GM20000 (cell line): ENCODE measurements at regions not wholly inside any gene's neighbourhood (a gene's known extent, or its start where the extent isn't known, plus 50 kb on each side); places are given as distances from the start of the nearest gene placed in this dataset.

Experiments
- DNase-seq: peaks from one replicate; pipeline ENCODE4 v3.0.0; 2012; ENCODE audit warnings: low spot score
- TF ChIP-seq, protein P1 (sequence below): IDR thresholded peaks from 2 replicates; pipeline ENCODE4 v1.5.1; 2012; ENCODE audit warnings: mild to moderate bottlenecking, control low read depth; ENCODE audit errors: extremely low read depth, missing control alignments

DNA sequence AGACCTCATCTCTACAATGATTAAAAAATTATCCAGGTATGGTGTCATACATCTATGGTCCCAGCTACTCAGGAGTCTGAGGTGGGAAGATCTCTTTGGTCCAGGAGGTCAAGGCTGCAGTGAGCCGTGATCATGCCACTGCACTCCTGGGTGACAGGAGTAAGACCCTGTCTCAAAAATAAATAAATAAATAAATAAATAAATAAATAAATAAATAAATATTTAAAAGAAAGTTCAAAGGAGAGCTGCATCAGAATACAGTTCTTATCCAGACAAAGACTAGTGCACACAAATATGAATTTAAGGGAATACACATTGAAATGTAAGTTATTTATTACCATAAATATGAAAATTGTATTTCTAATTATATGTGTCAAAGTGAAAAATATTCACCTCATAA lies 624.9 kb downstream of the SLITRK6 start:
- DNase-seq, result no peak
- TF ChIP-seq, protein P1, sequence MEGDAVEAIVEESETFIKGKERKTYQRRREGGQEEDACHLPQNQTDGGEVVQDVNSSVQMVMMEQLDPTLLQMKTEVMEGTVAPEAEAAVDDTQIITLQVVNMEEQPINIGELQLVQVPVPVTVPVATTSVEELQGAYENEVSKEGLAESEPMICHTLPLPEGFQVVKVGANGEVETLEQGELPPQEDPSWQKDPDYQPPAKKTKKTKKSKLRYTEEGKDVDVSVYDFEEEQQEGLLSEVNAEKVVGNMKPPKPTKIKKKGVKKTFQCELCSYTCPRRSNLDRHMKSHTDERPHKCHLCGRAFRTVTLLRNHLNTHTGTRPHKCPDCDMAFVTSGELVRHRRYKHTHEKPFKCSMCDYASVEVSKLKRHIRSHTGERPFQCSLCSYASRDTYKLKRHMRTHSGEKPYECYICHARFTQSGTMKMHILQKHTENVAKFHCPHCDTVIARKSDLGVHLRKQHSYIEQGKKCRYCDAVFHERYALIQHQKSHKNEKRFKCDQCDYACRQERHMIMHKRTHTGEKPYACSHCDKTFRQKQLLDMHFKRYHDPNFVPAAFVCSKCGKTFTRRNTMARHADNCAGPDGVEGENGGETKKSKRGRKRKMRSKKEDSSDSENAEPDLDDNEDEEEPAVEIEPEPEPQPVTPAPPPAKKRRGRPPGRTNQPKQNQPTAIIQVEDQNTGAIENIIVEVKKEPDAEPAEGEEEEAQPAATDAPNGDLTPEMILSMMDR, result no peak

DNA sequence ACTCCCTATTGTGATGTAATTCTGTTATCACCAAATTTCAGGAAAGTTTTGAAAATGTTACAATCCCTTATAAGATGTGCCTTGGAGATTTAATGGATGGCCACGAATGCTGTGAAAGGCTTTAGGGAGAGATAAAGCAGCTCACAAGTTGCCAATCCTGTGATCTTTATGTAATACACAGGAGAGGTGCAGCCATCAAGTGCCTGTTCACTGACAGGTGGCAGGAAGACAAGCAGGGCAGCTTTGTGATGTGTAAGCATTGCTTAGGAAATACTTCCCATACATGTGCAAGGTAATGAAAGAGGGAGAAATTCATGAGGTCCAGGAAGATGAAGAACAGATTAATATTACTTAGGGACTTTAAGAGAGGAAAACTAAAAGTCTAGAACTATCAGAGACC lies 628.8 kb downstream of the SLITRK6 start:
- DNase-seq, result no peak

DNA sequence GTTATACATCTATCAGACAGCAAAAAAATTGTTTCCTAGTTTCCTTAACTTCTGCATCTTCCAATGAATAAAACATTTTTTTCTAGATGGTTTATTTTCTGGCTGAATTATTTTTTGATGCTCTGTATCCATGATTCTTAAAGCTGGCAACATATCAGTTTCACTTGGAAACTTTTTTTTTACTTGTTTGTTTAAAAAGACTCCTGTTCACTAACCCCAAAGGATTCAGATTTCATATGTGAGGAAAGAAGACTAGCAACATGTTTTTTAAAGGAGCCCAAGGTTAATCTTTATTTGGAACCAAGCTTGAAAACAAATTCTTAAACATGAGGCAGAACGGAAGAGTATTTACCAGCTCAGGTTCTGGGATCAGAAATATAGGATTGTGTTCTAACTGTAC lies 632.3 kb downstream of the SLITRK6 start:
- no peak for DNase-seq
- TF ChIP-seq, protein P1, result no peak

More for the DNA sequence above, 628.8 kb downstream of the SLITRK6 start:
- TF ChIP-seq, protein P1, result no peak

DNA sequence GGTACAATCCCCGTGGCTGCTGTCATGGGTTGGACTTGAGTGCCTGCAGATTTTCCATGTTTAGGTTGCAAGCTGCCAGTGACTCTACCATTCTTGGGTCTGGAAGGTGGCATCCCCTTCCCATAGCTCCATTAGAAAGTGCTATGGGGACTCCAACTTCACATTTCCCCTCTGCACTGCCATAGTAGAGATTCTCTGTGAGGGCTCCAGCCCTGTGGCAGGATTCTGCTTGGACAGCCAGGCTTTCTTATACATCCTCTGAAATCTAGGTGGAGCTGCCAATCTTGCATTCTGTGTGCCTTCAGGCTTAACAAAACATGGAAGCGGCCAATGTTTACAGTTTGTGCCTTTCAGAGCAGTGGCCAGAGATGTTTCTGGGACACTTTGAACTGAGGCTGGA lies 636.2 kb downstream of the SLITRK6 start:
- TF ChIP-seq, protein P1, result no peak
- no peak for DNase-seq

DNA sequence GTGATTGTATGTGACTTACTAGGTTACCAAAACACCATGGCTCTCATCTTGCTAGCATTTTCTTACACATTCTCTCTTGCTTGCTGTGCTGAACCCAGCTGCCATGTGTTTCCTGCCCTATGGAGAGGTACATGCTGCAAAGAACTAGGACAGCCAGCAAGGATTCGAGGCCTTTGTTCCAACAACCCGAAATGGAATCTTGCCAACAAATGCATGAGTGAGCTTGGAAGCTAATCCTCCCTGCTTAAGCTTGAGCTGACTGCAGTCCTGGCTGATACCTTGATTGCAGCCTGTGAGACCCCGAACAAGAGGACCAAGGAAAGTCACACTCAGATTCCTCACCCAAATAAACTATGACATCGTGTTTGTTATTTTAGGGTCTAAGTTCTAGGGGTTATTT lies 651.2 kb downstream of the SLITRK6 start:
- TF ChIP-seq, protein P1, result no peak
- no peak for DNase-seq

DNA sequence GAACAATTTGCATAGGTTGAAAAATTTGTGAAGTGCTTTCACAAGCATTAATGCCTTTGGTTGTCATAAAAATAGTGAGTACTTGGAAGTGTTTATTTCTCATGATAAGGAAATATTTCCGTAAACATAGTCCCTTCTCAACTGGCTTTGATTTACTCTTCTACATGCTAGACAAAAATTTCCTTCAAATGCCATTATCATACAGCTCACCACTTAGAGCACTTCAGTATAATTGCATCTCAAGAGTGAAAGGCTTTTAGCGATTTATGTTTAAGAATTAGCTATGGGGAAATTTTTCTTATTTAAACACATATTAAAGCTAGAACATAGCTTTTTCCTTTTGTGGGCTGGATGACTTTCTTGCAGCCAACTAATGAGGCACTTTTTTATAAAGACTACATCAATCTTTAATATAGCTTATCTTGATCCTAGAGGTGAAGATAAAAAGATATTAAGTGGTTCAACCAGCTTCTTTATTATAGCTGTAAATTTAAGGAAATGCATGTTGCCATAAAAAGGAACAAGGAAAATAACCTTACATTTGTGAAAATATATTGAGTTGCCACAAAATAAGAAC lies 656.8 kb downstream of the SLITRK6 start:
- TF ChIP-seq, protein P1, result no peak
- DNase-seq, result no peak

DNA sequence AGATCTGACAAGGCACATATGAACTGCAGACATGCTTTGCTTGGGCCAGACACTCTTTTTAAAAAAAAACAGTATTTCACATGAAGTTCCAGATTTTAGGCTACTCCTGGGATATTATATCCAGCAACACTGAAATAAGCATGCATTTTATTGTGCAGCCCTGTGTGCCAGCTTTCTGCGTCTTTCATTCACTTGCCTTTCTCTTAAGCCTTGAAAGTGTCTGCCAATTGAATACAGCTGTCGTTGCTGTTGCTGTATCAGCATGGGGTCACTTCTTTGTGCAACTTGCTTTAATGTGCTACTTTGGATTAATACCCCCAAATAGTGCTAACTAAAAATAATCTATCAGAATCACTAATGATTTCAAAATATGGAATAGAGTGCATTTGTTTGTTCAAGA lies 657.8 kb downstream of the SLITRK6 start:
- DNase-seq, result no peak
- TF ChIP-seq, protein P1, result no peak
